ENCODE measurements at regions not wholly inside any gene's neighbourhood (a gene's known extent, or its start where the extent isn't known, plus 50 kb on each side); places are given as distances from the start of the nearest gene placed in this dataset.
"Not testable (repeated sequence)": the region's sequence is repeated elsewhere in the genome, so short reads cannot be mapped to it uniquely, and the experiment has no call there.

- Histone ChIP-seq H3K4me1 (ENCODE audit: control insufficient read depth, insufficient read depth, low read length) (no peaks in the 10 kb centered on the region), H3K4me3 (ENCODE audit: low read depth, low read length) (no peak overlapping the region), H3K27ac (ENCODE audit: low read depth, low read length) (no peak overlapping the region), H3K9me3 (ENCODE audit: control insufficient read depth, insufficient read depth, low read length) (no peaks in the 10 kb centered on the region), H3K27me3 (ENCODE audit: control insufficient read depth, insufficient read depth, low read length) (no peaks in the 10 kb centered on the region), H3K36me3 (ENCODE audit: control insufficient read depth, insufficient read depth, low read length) (no peaks in the 10 kb centered on the region)
- DNase-seq (ENCODE audit: low read depth in 4 of 6, low spot score in 6 of 6) = no peak
Observed at GRCh38 chr4:112005027-112005426, 140.2 kb upstream of the FAM241A start.

- Histone ChIP-seq H3K4me3 (ENCODE audit: low read depth, low read length) (no peak overlapping the region), H3K9me3 (ENCODE audit: control insufficient read depth, insufficient read depth, low read length) (no peaks in the 10 kb centered on the region), H3K36me3 (ENCODE audit: control insufficient read depth, insufficient read depth, low read length) (no peaks in the 10 kb centered on the region), H3K27ac (ENCODE audit: low read depth, low read length) (no peak overlapping the region), H3K4me1 (ENCODE audit: control insufficient read depth, insufficient read depth, low read length) (no peaks in the 10 kb centered on the region), H3K27me3 (ENCODE audit: control insufficient read depth, insufficient read depth, low read length) (no peaks in the 10 kb centered on the region)
- peak in 1 of 6 donors; percentile 14 for DNase-seq (ENCODE audit: low read depth in 4 of 6, low spot score in 6 of 6)
- no CpG with 5 or more reads among the region's 2 CpGs for WGBS (ENCODE audit: insufficient coverage)
Observed at GRCh38 chr4:112007391-112007790, 137.9 kb upstream of the FAM241A start.

GRCh38 chr4:112015960-112016359 lies 129.3 kb upstream of the FAM241A start:
- WGBS (ENCODE audit: insufficient coverage) = 84% methylated on average over 2 of the region's 3 CpGs

GRCh38 chr4:112023402-112023950 lies 121.8 kb upstream of the FAM241A start:
- no peak overlapping the region for H3K4me3 ChIP-seq (ENCODE audit: low read depth, low read length)
- no peaks in the 10 kb centered on the region for H3K9me3 ChIP-seq (ENCODE audit: control insufficient read depth, insufficient read depth, low read length)
- peak in 1 of 6 donors; percentile 31 for DNase-seq (ENCODE audit: low read depth in 4 of 6, low spot score in 6 of 6)
- H3K27ac ChIP-seq (ENCODE audit: low read depth, low read length) = no peak overlapping the region
- H3K27me3 ChIP-seq (ENCODE audit: control insufficient read depth, insufficient read depth, low read length) = no peaks in the 10 kb centered on the region
- WGBS (ENCODE audit: insufficient coverage) = no CpG with 5 or more reads among the region's 2 CpGs
- H3K4me1 ChIP-seq (ENCODE audit: control insufficient read depth, insufficient read depth, low read length) = no peaks in the 10 kb centered on the region
- H3K36me3 ChIP-seq (ENCODE audit: control insufficient read depth, insufficient read depth, low read length) = no peaks in the 10 kb centered on the region

More at GRCh38 chr4:112015960-112016359, 129.3 kb upstream of the FAM241A start:
- Histone ChIP-seq H3K36me3 (ENCODE audit: control insufficient read depth, insufficient read depth, low read length) (no peaks in the 10 kb centered on the region), H3K4me3 (ENCODE audit: low read depth, low read length) (no peak overlapping the region), H3K27me3 (ENCODE audit: control insufficient read depth, insufficient read depth, low read length) (no peaks in the 10 kb centered on the region), H3K27ac (ENCODE audit: low read depth, low read length) (no peak overlapping the region), H3K4me1 (ENCODE audit: control insufficient read depth, insufficient read depth, low read length) (no peaks in the 10 kb centered on the region), H3K9me3 (ENCODE audit: control insufficient read depth, insufficient read depth, low read length) (no peaks in the 10 kb centered on the region)
- DNase-seq (ENCODE audit: low read depth in 4 of 6, low spot score in 6 of 6) = no peak

- H3K27ac ChIP-seq (ENCODE audit: low read depth, low read length) = no peak overlapping the region
- H3K36me3 ChIP-seq (ENCODE audit: control insufficient read depth, insufficient read depth, low read length) = no peaks in the 10 kb centered on the region
- no peaks in the 10 kb centered on the region for H3K27me3 ChIP-seq (ENCODE audit: control insufficient read depth, insufficient read depth, low read length)
- H3K9me3 ChIP-seq (ENCODE audit: control insufficient read depth, insufficient read depth, low read length) = no peaks in the 10 kb centered on the region
- no peaks in the 10 kb centered on the region for H3K4me1 ChIP-seq (ENCODE audit: control insufficient read depth, insufficient read depth, low read length)
- no CpG with 5 or more reads among the region's 1 CpG for WGBS (ENCODE audit: insufficient coverage)
- peak in 1 of 6 donors; percentile 13 for DNase-seq (ENCODE audit: low read depth in 4 of 6, low spot score in 6 of 6)
- H3K4me3 ChIP-seq (ENCODE audit: low read depth, low read length) = no peak overlapping the region
Observed at GRCh38 chr4:112026058-112026457, 119.2 kb upstream of the FAM241A start.

GRCh38 chr4:112029771-112030171 lies 115.5 kb upstream of the FAM241A start:
- 71% methylated on average over 8 of the region's 8 CpGs for WGBS (ENCODE audit: insufficient coverage)
- DNase-seq (ENCODE audit: low read depth in 4 of 6, low spot score in 6 of 6) = peak in 2 of 6 donors; percentile 6 to 33

GRCh38 chr4:112031712-112032328 lies 113.4 kb upstream of the FAM241A start:
- no CpG with 5 or more reads among the region's 6 CpGs for WGBS (ENCODE audit: insufficient coverage)
- Histone ChIP-seq H3K9me3 (ENCODE audit: control insufficient read depth, insufficient read depth, low read length) (no peaks in the 10 kb centered on the region), H3K27ac (ENCODE audit: low read depth, low read length) (no peak overlapping the region), H3K36me3 (ENCODE audit: control insufficient read depth, insufficient read depth, low read length) (no peaks in the 10 kb centered on the region), H3K4me3 (ENCODE audit: low read depth, low read length) (no peak overlapping the region), H3K4me1 (ENCODE audit: control insufficient read depth, insufficient read depth, low read length) (no peaks in the 10 kb centered on the region), H3K27me3 (ENCODE audit: control insufficient read depth, insufficient read depth, low read length) (no peaks in the 10 kb centered on the region)
- DNase-seq (ENCODE audit: low read depth in 4 of 6, low spot score in 6 of 6) = peak; percentile 38 to 91 (median 58)

More at GRCh38 chr4:112029771-112030171, 115.5 kb upstream of the FAM241A start:
- Histone ChIP-seq H3K27me3 (ENCODE audit: control insufficient read depth, insufficient read depth, low read length) (no peaks in the 10 kb centered on the region), H3K4me1 (ENCODE audit: control insufficient read depth, insufficient read depth, low read length) (no peaks in the 10 kb centered on the region), H3K27ac (ENCODE audit: low read depth, low read length) (no peak overlapping the region), H3K9me3 (ENCODE audit: control insufficient read depth, insufficient read depth, low read length) (no peaks in the 10 kb centered on the region), H3K4me3 (ENCODE audit: low read depth, low read length) (no peak overlapping the region), H3K36me3 (ENCODE audit: control insufficient read depth, insufficient read depth, low read length) (no peaks in the 10 kb centered on the region)

- WGBS (ENCODE audit: insufficient coverage) = no CpG with 5 or more reads among the region's 3 CpGs
- H3K27me3 ChIP-seq (ENCODE audit: control insufficient read depth, insufficient read depth, low read length) = no peaks in the 10 kb centered on the region
- no peak overlapping the region for H3K4me3 ChIP-seq (ENCODE audit: low read depth, low read length)
Observed at GRCh38 chr4:112036886-112037285, 108.4 kb upstream of the FAM241A start.

GRCh38 chr4:112038861-112039260 lies 106.4 kb upstream of the FAM241A start:
- no peaks in the 10 kb centered on the region for H3K4me1 ChIP-seq (ENCODE audit: control insufficient read depth, insufficient read depth, low read length)
- no peak overlapping the region for H3K4me3 ChIP-seq (ENCODE audit: low read depth, low read length)
- no peak overlapping the region for H3K27ac ChIP-seq (ENCODE audit: low read depth, low read length)
- 100% methylated on average over 1 of the region's 2 CpGs for WGBS (ENCODE audit: insufficient coverage)
- H3K9me3 ChIP-seq (ENCODE audit: control insufficient read depth, insufficient read depth, low read length) = no peaks in the 10 kb centered on the region
- no peaks in the 10 kb centered on the region for H3K27me3 ChIP-seq (ENCODE audit: control insufficient read depth, insufficient read depth, low read length)
- DNase-seq (ENCODE audit: low read depth in 4 of 6, low spot score in 6 of 6) = no peak
- no peaks in the 10 kb centered on the region for H3K36me3 ChIP-seq (ENCODE audit: control insufficient read depth, insufficient read depth, low read length)

More at GRCh38 chr4:112036886-112037285, 108.4 kb upstream of the FAM241A start:
- no peak for DNase-seq (ENCODE audit: low read depth in 4 of 6, low spot score in 6 of 6)
- Histone ChIP-seq H3K36me3 (ENCODE audit: control insufficient read depth, insufficient read depth, low read length) (no peaks in the 10 kb centered on the region), H3K4me1 (ENCODE audit: control insufficient read depth, insufficient read depth, low read length) (no peaks in the 10 kb centered on the region), H3K9me3 (ENCODE audit: control insufficient read depth, insufficient read depth, low read length) (no peaks in the 10 kb centered on the region), H3K27ac (ENCODE audit: low read depth, low read length) (no peak overlapping the region)

- H3K4me1 ChIP-seq (ENCODE audit: control insufficient read depth, insufficient read depth, low read length); H3K9me3 ChIP-seq (ENCODE audit: control insufficient read depth, insufficient read depth, low read length); DNase-seq (ENCODE audit: low read depth in 4 of 6, low spot score in 6 of 6); H3K27me3 ChIP-seq (ENCODE audit: control insufficient read depth, insufficient read depth, low read length); H3K27ac ChIP-seq (ENCODE audit: low read depth, low read length); H3K4me3 ChIP-seq (ENCODE audit: low read depth, low read length); H3K36me3 ChIP-seq (ENCODE audit: control insufficient read depth, insufficient read depth, low read length): not testable (repeated sequence)
- no CpG with 5 or more reads among the region's 3 CpGs for WGBS (ENCODE audit: insufficient coverage)
Observed at GRCh38 chr4:112049119-112049518, 96.1 kb upstream of the FAM241A start.
